ENCODE measurements at regions not wholly inside any gene's neighbourhood (a gene's known extent, or its start where the extent isn't known, plus 50 kb on each side); places are given as distances from the start of the nearest gene placed in this dataset.
"Not testable (repeated sequence)": the region's sequence is repeated elsewhere in the genome, so short reads cannot be mapped to it uniquely, and the experiment has no call there.

- DNase-seq (ENCODE audit: low spot score): not testable (repeated sequence)
Measured at GRCh38 chr20:25798174-25798993, 101.7 kb upstream of the ZNF337 start.

- DNase-seq (ENCODE audit: low spot score): not testable (repeated sequence)
Measured at GRCh38 chr20:25797062-25797461, 100.4 kb upstream of the ZNF337 start.

DNA sequence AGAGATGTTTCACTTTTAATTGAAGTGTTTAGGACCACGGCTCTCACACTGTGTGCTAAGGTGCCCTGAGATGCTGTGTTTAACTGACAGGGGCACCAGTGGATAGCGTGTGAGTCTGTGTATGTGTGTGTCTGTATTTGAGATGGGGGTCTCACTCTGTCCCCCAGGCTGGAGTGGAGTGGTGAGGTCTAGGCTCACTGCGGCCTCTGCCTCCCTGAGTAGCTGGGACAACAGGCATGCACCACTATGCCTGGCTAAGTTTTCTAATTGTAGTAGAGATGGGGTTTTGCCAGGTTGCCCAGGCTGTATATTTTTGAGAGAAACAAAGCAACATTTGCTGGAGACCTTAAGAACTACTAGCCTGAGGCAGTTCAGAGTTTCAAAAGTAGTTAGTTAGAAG is 80.6 kb upstream of the ZNF337 start:
- not testable (repeated sequence) for DNase-seq (ENCODE audit: low spot score)

DNA sequence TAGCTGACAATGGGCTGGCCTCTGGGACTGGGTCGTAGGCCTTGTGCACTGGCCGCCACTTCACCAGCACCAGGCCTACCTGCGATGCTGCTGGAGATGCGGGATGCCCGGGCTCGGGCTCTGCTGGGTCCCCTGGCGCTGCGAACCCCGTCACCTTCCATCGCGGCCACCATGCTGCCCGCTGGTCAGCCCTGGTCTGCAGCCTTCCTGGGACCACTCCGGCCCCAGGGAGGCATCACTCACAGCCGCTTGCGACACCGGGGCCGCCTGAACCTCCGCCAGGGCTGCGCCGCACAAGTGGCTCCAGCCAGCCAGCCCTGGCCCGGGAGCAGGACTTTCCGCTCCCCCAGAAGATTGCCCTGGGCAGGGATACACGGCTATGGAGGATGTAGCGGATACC is 78.1 kb upstream of the ZNF337 start:
- not testable (repeated sequence) for DNase-seq (ENCODE audit: low spot score)

- not testable (repeated sequence) for DNase-seq (ENCODE audit: low spot score)
Measured at GRCh38 chr20:25774203-25774602, 77.5 kb upstream of the ZNF337 start.

GRCh38 chr20:25772437-25772836 is 75.8 kb upstream of the ZNF337 start:
- DNase-seq (ENCODE audit: low spot score): not testable (repeated sequence)

DNA sequence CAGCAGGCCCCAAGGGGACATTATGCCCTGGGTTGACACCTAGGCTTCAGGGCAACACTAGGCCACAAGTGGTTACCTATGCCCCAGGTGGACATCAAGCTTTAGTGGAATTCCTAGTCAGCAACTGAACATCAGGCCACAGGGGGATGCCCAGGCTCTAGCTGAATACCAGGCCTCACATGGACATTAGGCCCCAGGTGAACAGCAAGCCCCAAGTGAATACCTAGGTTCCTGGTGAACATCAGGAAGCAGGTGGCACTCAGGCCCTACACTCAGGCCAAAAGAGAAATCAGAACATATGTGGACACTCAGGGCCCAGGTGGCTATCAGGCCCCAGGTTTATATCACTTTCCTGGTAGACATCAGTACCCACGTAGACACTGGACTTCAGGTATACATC is 75.2 kb upstream of the ZNF337 start:
- not testable (repeated sequence) for DNase-seq (ENCODE audit: low spot score)

DNA sequence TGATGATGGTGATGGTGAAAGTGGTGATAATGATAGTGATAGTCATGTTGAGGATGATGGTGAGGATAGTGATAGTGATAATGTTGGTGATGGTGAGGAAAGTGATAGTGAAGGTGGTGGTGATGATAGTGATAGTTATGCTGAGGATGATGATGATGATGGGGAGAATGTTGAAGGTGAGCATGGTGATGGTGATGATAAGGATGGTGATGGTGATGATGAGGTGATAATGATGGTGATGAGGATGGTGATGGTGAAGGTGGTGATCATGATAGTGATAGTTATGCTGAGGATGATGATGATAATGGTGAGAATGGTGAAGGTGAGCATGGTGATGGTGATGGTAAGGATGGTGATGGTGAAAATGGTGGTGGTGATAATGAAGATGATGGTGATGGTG is 64.9 kb upstream of the ZNF337 start:
- no peak for DNase-seq (ENCODE audit: low spot score)

- not testable (repeated sequence) for DNase-seq (ENCODE audit: low spot score)
Measured at GRCh38 chr20:25761046-25761445, 64.4 kb upstream of the ZNF337 start.

- DNase-seq (ENCODE audit: low spot score): peak; percentile 54
Measured at GRCh38 chr20:25750765-25751696, 54.4 kb upstream of the ZNF337 start.

DNA sequence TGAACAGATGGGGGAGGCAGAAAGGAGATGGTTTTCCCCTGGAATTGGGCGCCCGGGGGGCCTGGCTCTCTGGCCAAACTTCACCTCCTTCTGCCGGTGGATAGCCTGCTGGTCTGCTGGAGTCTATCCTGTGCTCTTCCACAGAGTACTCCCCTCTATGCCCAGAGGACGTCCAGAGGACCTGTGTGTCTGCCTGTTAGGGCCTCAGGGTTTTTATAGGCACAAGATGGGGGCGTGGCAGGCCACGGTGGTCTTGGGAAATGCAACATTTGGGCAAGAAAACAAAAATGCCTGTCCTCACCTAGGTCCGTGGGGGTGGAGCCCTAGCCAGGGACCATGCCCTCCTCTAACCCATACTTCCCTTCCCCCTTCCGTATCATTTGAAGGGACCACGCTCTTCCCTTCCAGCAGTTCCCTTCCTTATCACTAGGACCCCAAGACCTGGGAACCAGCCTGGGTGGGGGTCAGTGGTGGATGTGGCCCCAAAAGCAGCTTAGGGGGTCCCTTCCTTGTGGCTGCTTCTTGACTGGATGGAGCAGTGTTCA is 53.6 kb upstream of the ZNF337 start:
- DNase-seq (ENCODE audit: low spot score): no peak

- no peak for DNase-seq (ENCODE audit: low spot score)
Measured at GRCh38 chr20:25749649-25750048, 53.0 kb upstream of the ZNF337 start.

Data from putamen (tissue), 1 donor.